MM.1S (cell line): ENCODE measurements at regions not wholly inside any gene's neighbourhood (a gene's known extent, or its start where the extent isn't known, plus 50 kb on each side); places are given as distances from the start of the nearest gene placed in this dataset.

ENCODE experiments used
- CTCF ChIP-seq: fragments of 300-600 bp; sonication (generic); IDR thresholded peaks from 2 replicates; pipeline ENCODE4 v1.5.1; 2016; ENCODE audit warnings: antibody characterized with exemption, low read length, mixed read lengths
- EZH2 ChIP-seq: fragments of 300-600 bp; sonication (generic); optimal IDR thresholded peaks from 2 replicates; pipeline ENCODE3; 2017; ENCODE audit warnings: low read depth, mild to moderate bottlenecking, antibody characterized with exemption, low read length, mixed read lengths
- EZH2phosphoT487 ChIP-seq: fragments of 300-600 bp; sonication (generic); IDR thresholded peaks from 2 replicates; pipeline ENCODE4 v1.6.1; 2018; ENCODE audit warnings: antibody characterized with exemption, low read length

GRCh38 chr6:170165085-170165470 lies 125.8 kb downstream of the DLL1 start:
- no peak for TF ChIP-seq CTCF
- no peak for TF ChIP-seq EZH2
- no peak for TF ChIP-seq EZH2phosphoT487
